IMR-90 (cell line): ENCODE measurements at regions not wholly inside any gene's neighbourhood (a gene's known extent, or its start where the extent isn't known, plus 50 kb on each side); places are given as distances from the start of the nearest gene placed in this dataset.

Experiments used
- ATAC-seq: fragments of 200-7000 bp; cut with Tn5 transposase; 2 replicates; pipeline ENCODE4 v1.9.1; 2020; ENCODE audit warnings: low read depth, mild to moderate bottlenecking, moderate library complexity
- BruUV-seq: library from RNA; stranded (reverse); fragments of 400-500 nt; replicated peaks from 2 replicates; lab custom pipeline; 2021; lab: Mats Ljungman, UMichigan
- CTCF ChIA-PET: fragments of 300-600 bp; formaldehyde crosslinking; extraction: SDS; loops from one replicate; lab custom pipeline; 2021; ENCODE audit warnings: antibody characterized with exemption; lab: Yijun Ruan, JAX
- POLR2A ChIA-PET: fragments of 300-600 bp; sonication (Branson Sonifier 250); formaldehyde crosslinking; loops from one replicate; lab custom pipeline; 2022; ENCODE audit warnings: antibody characterized with exemption; ENCODE audit not compliant: unreplicated experiment; lab: Charles Lee
- DNase-seq: peaks from one replicate; pipeline ENCODE4 v3.0.0; 2013
- H2AFZ ChIP-seq: replicated peaks from 2 replicates; pipeline ENCODE3; 2013; ENCODE audit warnings: low read length, mild to moderate bottlenecking; ENCODE audit not compliant: poor library complexity
- H2AK5ac ChIP-seq: 2 replicates; pipeline ENCODE4 v1.6.1; 2013; ENCODE audit warnings: low read depth, low read length, inconsistent platforms
- H2AK9ac ChIP-seq: replicated peaks from 2 replicates; pipeline ENCODE3; 2013; ENCODE audit warnings: mild to moderate bottlenecking, low read depth, low read length, moderate library complexity; ENCODE audit not compliant: poor library complexity
- H2BK120ac ChIP-seq: 2 replicates; pipeline ENCODE4 v1.6.1; 2013; ENCODE audit warnings: low read depth, low read length, inconsistent platforms
- H2BK15ac ChIP-seq: 3 replicates; pipeline ENCODE4 v1.6.1; 2013; ENCODE audit warnings: low read depth, low read length, inconsistent platforms
- H2BK20ac ChIP-seq: 2 replicates; pipeline ENCODE4 v1.6.1; 2013; ENCODE audit warnings: low read depth, mild to moderate bottlenecking, inconsistent platforms, low read length, moderate library complexity
- H2BK5ac ChIP-seq: 2 replicates; pipeline ENCODE4 v1.6.1; 2013; ENCODE audit warnings: mild to moderate bottlenecking, low read depth, low read length, inconsistent platforms; ENCODE audit not compliant: poor library complexity, severe bottlenecking
- H3K14ac ChIP-seq: replicated peaks from 2 replicates; pipeline ENCODE4 v1.6.1; 2013; ENCODE audit warnings: low read depth, low read length, inconsistent platforms
- H3K18ac ChIP-seq: 2 replicates; pipeline ENCODE4 v1.6.1; 2013; ENCODE audit warnings: low read depth, low read length, control low read depth
- H3K23ac ChIP-seq: 2 replicates; pipeline ENCODE4 v1.6.1; 2013; ENCODE audit warnings: low read depth, low read length, inconsistent platforms
- H3K27ac ChIP-seq: 2 replicates; pipeline ENCODE4 v1.5.1; 2013; ENCODE audit warnings: mild to moderate bottlenecking, control low read depth, low read length; ENCODE audit not compliant: insufficient read depth
- H3K27me3 ChIP-seq: 2 replicates; pipeline ENCODE4 v1.6.1; 2013; ENCODE audit warnings: low read length; ENCODE audit not compliant: control insufficient read depth, insufficient read depth
- H3K36me3 ChIP-seq: 2 replicates; pipeline ENCODE4 v1.6.1; 2013; ENCODE audit warnings: low read length, mixed read lengths; ENCODE audit not compliant: control insufficient read depth, insufficient read depth
- H3K4ac ChIP-seq: 2 replicates; pipeline ENCODE4 v1.6.1; 2013; ENCODE audit warnings: low read depth, low read length, inconsistent platforms
- H3K4me1 ChIP-seq: 2 replicates; pipeline ENCODE4 v1.6.1; 2013; ENCODE audit warnings: low read length, mixed read lengths; ENCODE audit not compliant: control insufficient read depth, insufficient read depth
- H3K4me2 ChIP-seq: 2 replicates; pipeline ENCODE4 v1.6.1; 2013; ENCODE audit warnings: low read depth, mild to moderate bottlenecking, control low read depth, low read length, moderate library complexity
- H3K4me3 ChIP-seq: 2 replicates; pipeline ENCODE4 v1.5.1; 2013; ENCODE audit warnings: low read depth, mild to moderate bottlenecking, control low read depth, low read length, moderate library complexity; ENCODE audit not compliant: insufficient read depth
- H3K56ac ChIP-seq: 2 replicates; pipeline ENCODE4 v1.6.1; 2013; ENCODE audit warnings: low read length, inconsistent platforms; ENCODE audit not compliant: insufficient read depth; ENCODE audit errors: extremely low read depth
- H3K79me1 ChIP-seq, 2 experiments: 2 replicates each; pipeline ENCODE4 v1.6.1; 2013; ENCODE audit warnings: low read length in 2 of 2, inconsistent platforms in 1 of 2, low read depth in 1 of 2
- H3K9ac ChIP-seq: 2 replicates; pipeline ENCODE4 v1.6.1; 2013; ENCODE audit warnings: low read depth, low read length, control low read depth
- H3K9me1 ChIP-seq: 2 replicates; pipeline ENCODE4 v1.6.1; 2013; ENCODE audit warnings: low read length, inconsistent platforms; ENCODE audit not compliant: insufficient read depth
- H3K9me3 ChIP-seq: 2 replicates; pipeline ENCODE4 v1.6.1; 2013; ENCODE audit warnings: low read length; ENCODE audit not compliant: control insufficient read depth, insufficient read depth
- H4K20me1 ChIP-seq: 2 replicates; pipeline ENCODE4 v1.6.1; 2013; ENCODE audit warnings: low read length, inconsistent platforms; ENCODE audit not compliant: insufficient read depth
- H4K5ac ChIP-seq: 2 replicates; pipeline ENCODE4 v1.6.1; 2013; ENCODE audit warnings: mild to moderate bottlenecking, low read depth, low read length, control low read depth
- H4K8ac ChIP-seq, 2 experiments: 2 replicates each; pipeline ENCODE4 v1.6.1; 2013; ENCODE audit warnings: low read depth in 2 of 2, low read length in 2 of 2, control low read depth in 1 of 2, inconsistent platforms in 1 of 2
- H4K91ac ChIP-seq: 2 replicates; pipeline ENCODE4 v1.6.1; 2013; ENCODE audit warnings: low read depth, low read length, inconsistent platforms; ENCODE audit not compliant: insufficient read depth
- MAZ ChIP-seq: IDR thresholded peaks from 2 replicates; pipeline ENCODE4 v1.6.1; 2012; ENCODE audit warnings: low read depth, mild to moderate bottlenecking, low read length, improper control_type of control experiment, moderate library complexity, borderline replicate concordance
- WGBS, 2 experiments: methylation state at CpG; one replicate each; pipeline versions ENCODE4 v1.1.5 to v1.1.7; 2013; ENCODE audit warnings: missing lambda C conversion rate in 2 of 2; ENCODE audit not compliant: insufficient read length in 1 of 2; ENCODE audit errors: extremely low coverage in 2 of 2; 5-methylcytosine and 5-hydroxymethylcytosine counted together
- dilution Hi-C: fragments of 300-500 bp; cut with HindIII; formaldehyde crosslinking; loops from one replicate; pipeline ENCODE4 v1.14.3; 2018; ENCODE audit warnings: low sequenced_read_pairs; ENCODE audit not compliant: unreplicated experiment
- in situ Hi-C: fragments of 300-500 bp; cut with MboI; formaldehyde crosslinking; loops from 3 replicates; pipeline ENCODE4 v1.14.3; 2019; ENCODE audit warnings: low sequenced_read_pairs, inconsistent platforms, mixed read lengths
- intact Hi-C: fragments of 100-400 bp; cut with micrococcal nuclease; formaldehyde crosslinking; loops from 2 replicates; pipeline ENCODE4 v1.10.0; 2022

DNA sequence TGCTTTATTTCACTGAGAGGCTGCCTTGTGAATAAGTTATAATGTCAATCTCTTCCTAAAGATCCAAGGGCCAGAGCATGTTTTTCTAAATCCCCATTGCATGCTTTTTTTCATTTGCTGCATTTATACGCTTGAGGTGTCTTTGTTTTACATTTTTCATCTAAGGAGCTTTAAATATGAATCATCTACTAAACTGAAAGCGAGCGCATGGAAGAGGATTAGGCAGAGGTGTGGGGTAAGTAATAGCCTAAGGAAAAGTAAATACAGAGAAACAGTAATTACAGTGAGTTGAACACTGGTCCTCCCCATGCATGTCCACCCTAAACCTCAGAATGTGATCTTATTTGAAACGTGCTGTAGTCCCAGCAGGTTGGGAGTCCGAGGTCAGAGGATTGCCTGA lies 76.4 kb upstream of the METAP2 start:
- H3K36me3 ChIP-seq = no peaks in the 10 kb centered on the region
- BruUV-seq = no TSS peak

More for the DNA sequence above, 76.4 kb upstream of the METAP2 start:
- Histone ChIP-seq H3K4ac (no peak overlapping the region), H3K9me1 (no peaks in the 10 kb centered on the region), H3K79me1 (no peaks in the 10 kb centered on the region), H3K18ac (no peak overlapping the region), H2BK120ac (no peak overlapping the region), H2AK9ac (no peak overlapping the region), H3K4me3 (no peak overlapping the region), H3K27me3 (peaks cover 11% of the 10 kb centered on the region), H3K27ac (no peak overlapping the region), H2BK5ac (no peak overlapping the region), H4K8ac (no peak overlapping the region), H4K91ac (no peak overlapping the region), H2AK5ac (no peak overlapping the region), H2AFZ (no peak overlapping the region), H2BK15ac (no peak overlapping the region), H4K20me1 (no peaks in the 10 kb centered on the region), H3K4me1 (0 out of 2 replicates have a peak, but pooled peaks cover 6% of the 10 kb centered on the region), H2BK20ac (no peak overlapping the region), H3K9ac (no peak overlapping the region), H3K4me2 (no peak overlapping the region), H3K9me3 (0 out of 2 replicates have a peak, but pooled peaks cover 2% of the 10 kb centered on the region), H3K23ac (no peak overlapping the region), H3K56ac (no peak overlapping the region), H3K14ac (no peak overlapping the region), H4K5ac (no peak overlapping the region)
- dilution Hi-C loops = no loop called here
- ATAC-seq = no peak
- no peak for TF ChIP-seq MAZ
- no peak for DNase-seq
- CTCF ChIA-PET = no interaction called here
- in situ Hi-C loops = no loop called here
- no CpG with 5 or more reads among the region's 5 CpGs for WGBS, 2 experiments
- POLR2A ChIA-PET = no interaction called here
- intact Hi-C loops = no loop called here
